SH-SY5Y (cell line): ENCODE measurements at regions not wholly inside any gene's neighbourhood (a gene's known extent, or its start where the extent isn't known, plus 50 kb on each side); places are given as distances from the start of the nearest gene placed in this dataset.

Experiments
- GATA2 ChIP-seq: IDR thresholded peaks from 2 replicates; pipeline ENCODE4 v1.6.1; 2011; ENCODE audit warnings: mild to moderate bottlenecking, low read depth, low read length
- GATA3 ChIP-seq: IDR thresholded peaks from 2 replicates; pipeline ENCODE4 v1.6.1; 2011; ENCODE audit warnings: low read depth, mild to moderate bottlenecking, low read length, moderate library complexity

DNA sequence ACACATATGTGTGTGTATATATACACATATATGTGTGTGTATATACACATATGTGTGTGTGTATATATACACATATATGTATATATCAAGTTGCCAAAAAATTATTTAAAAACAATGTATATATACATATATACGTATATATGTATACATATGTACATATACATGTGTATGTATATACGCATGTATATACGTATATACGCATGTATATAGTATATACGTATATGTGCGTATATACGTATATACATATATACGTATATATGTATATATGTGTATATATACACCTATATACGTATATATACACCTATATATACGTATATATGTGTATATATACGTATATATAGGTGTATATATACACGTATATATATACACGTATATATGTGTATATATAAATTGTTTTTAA is 57.0 kb upstream of the ZNF644 start:
- no peak for TF ChIP-seq GATA3
- TF ChIP-seq GATA2, result no peak

GRCh38 chr1:91076834-91077233 is 55.0 kb upstream of the ZNF644 start:
- TF ChIP-seq GATA2, result no peak

- TF ChIP-seq GATA2, result no peak
- no peak for TF ChIP-seq GATA3
Observed at GRCh38 chr1:91075233-91076135, 53.6 kb upstream of the ZNF644 start.

- no peak for TF ChIP-seq GATA3
- TF ChIP-seq GATA2, result no peak
Observed at GRCh38 chr1:91073299-91073698, 51.5 kb upstream of the ZNF644 start.

DNA sequence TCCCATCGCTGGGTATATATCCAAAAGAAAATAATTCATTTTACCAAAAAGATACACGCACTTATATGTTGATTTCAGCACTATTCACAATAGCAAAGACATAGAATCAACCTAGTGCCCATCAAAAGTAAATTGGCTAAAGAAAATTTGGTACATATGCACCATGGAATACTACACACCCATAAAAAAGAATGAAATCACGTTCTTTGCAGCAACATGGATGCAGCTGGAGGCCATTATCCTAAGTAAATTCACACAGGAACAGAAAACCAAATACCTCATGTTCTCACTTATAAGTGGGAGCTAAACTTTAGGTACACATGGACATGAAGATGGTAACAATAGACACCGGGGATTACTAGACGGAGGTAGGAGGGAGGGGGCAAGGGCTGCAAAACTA is 50.0 kb upstream of the ZNF644 start:
- TF ChIP-seq GATA3 (no peak), GATA2 (no peak)
